ENCODE measurements at regions not wholly inside any gene's neighbourhood (a gene's known extent, or its start where the extent isn't known, plus 50 kb on each side); places are given as distances from the start of the nearest gene placed in this dataset.

DNA sequence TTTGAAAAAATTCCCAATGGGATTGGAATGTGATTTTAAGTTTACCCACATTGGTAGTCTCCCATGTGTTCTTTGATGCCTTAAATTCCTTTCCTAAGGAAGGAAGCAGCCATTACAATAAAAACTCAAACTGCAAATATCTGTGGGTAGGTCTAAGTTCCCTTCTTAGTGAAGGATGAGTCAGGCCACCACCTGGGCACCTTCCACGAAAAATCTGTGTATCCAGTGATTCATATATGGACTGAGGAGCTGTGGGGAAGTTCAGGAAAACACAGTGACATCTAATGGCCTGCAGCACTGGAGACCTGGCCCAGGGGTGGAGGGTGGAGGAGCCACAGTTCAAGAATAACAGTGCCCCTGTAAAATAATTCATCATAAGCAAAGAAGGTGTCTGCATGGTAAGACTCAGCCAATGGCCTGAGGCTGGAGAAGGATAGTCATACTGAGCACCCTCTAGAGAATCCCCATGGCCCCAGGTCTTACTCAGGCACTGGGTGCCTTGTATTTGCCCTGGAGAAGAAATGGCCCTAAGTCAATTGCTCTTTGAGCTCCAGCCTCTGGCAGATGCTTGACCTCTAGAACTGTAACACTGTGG is 248.6 kb downstream of the SP3 start:
- no peaks in the 10 kb centered on the region for H4K20me1 ChIP-seq (ENCODE audit: control insufficient read depth, insufficient read depth, low read depth, low read length)
- no peak for TF ChIP-seq EZH2phosphoT487 (IDR thresholded peaks at IDR 0.05; ENCODE audit: borderline replicate concordance, low read length)
- TF ChIP-seq, protein P1, sequence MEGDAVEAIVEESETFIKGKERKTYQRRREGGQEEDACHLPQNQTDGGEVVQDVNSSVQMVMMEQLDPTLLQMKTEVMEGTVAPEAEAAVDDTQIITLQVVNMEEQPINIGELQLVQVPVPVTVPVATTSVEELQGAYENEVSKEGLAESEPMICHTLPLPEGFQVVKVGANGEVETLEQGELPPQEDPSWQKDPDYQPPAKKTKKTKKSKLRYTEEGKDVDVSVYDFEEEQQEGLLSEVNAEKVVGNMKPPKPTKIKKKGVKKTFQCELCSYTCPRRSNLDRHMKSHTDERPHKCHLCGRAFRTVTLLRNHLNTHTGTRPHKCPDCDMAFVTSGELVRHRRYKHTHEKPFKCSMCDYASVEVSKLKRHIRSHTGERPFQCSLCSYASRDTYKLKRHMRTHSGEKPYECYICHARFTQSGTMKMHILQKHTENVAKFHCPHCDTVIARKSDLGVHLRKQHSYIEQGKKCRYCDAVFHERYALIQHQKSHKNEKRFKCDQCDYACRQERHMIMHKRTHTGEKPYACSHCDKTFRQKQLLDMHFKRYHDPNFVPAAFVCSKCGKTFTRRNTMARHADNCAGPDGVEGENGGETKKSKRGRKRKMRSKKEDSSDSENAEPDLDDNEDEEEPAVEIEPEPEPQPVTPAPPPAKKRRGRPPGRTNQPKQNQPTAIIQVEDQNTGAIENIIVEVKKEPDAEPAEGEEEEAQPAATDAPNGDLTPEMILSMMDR (IDR thresholded peaks at IDR 0.05; ENCODE audit: low read depth, low read length, poor library complexity, severe bottlenecking): no peak
- H3K4me3 ChIP-seq (ENCODE audit: low read length): no peak overlapping the region
- H3K79me2 ChIP-seq (ENCODE audit: control insufficient read depth, low read length): no peaks in the 10 kb centered on the region
- H3K4me2 ChIP-seq (ENCODE audit: low read length): no peak overlapping the region
- H3F3A ChIP-seq (ENCODE audit: control insufficient read depth, insufficient read depth): no peaks in the 10 kb centered on the region
- H3K4me1 ChIP-seq (ENCODE audit: control insufficient read depth, low read length): no peaks in the 10 kb centered on the region
- H3K27ac ChIP-seq (ENCODE audit: low read depth, low read length): no peak overlapping the region
- H3K9me3 ChIP-seq (ENCODE audit: control insufficient read depth, insufficient read depth, low read length): no peaks in the 10 kb centered on the region
- 0 out of 2 replicates have a peak, but pooled peaks cover 2% of the 10 kb centered on the region for H3K27me3 ChIP-seq (ENCODE audit: control insufficient read depth, low read length)
- H3K9me2 ChIP-seq (replicated peaks; ENCODE audit: control insufficient read depth, low read length): no peaks in the 10 kb centered on the region
- H3K36me3 ChIP-seq (ENCODE audit: control insufficient read depth, low read length): no peaks in the 10 kb centered on the region

DNA sequence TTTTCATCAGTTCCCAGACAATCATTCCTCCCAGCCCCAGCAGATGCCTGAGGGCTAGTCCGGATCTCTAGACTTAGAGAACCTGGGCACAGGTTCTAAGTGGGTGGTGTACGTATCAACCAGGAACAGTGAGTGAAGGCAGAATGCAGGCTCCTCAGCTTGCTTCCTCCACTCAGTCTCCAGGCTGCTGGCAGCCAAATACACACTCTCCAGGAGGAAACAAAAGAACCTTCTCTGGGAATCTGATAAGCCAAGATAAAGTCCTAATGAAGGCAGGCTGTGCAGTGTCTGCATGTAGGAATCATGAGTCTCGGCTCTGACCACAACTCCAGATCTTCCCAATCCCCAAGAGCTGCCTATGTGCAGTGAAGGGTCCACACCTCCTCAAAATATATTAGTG is 245.7 kb downstream of the SP3 start:
- H3K79me2 ChIP-seq (ENCODE audit: control insufficient read depth, low read length): no peaks in the 10 kb centered on the region
- no peaks in the 10 kb centered on the region for H3F3A ChIP-seq (ENCODE audit: control insufficient read depth, insufficient read depth)
- no peak overlapping the region for H3K27ac ChIP-seq (ENCODE audit: low read depth, low read length)
- H3K9me3 ChIP-seq (ENCODE audit: control insufficient read depth, insufficient read depth, low read length): no peaks in the 10 kb centered on the region
- H3K27me3 ChIP-seq (ENCODE audit: control insufficient read depth, low read length): peaks cover 8% of the 10 kb centered on the region; the same call in 1 of the 2 replicates
- no peak overlapping the region for H3K4me2 ChIP-seq (ENCODE audit: low read length)
- no peak overlapping the region for H3K4me3 ChIP-seq (ENCODE audit: low read length)
- H3K9me2 ChIP-seq (replicated peaks; ENCODE audit: control insufficient read depth, low read length): no peaks in the 10 kb centered on the region
- no peaks in the 10 kb centered on the region for H3K4me1 ChIP-seq (ENCODE audit: control insufficient read depth, low read length)
- H3K36me3 ChIP-seq (ENCODE audit: control insufficient read depth, low read length): no peaks in the 10 kb centered on the region
- TF ChIP-seq EZH2phosphoT487 (IDR thresholded peaks at IDR 0.05; ENCODE audit: borderline replicate concordance, low read length): no peak
- TF ChIP-seq, protein P1 (IDR thresholded peaks at IDR 0.05; ENCODE audit: low read depth, low read length, poor library complexity, severe bottlenecking): no peak
- H4K20me1 ChIP-seq (ENCODE audit: control insufficient read depth, insufficient read depth, low read depth, low read length): no peaks in the 10 kb centered on the region

DNA sequence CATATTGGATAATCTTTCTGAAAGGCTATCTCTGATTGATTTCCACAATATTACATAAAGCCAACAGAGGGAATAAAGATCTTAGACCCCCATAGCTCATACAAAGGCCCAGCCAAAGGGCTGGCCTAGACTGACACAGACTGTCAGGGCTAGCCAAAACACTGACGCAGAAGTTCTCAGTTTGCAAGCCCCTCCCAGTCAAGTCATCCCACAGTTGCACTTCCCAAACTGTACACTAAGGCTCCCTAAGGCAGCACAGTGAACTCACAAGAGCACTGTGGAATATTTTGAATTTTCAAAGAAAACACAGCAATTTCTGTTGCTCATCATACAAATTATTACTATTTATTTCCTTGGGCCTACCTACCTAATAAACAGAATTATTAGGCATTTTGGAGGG is 244.9 kb downstream of the SP3 start:
- no peaks in the 10 kb centered on the region for H3K9me3 ChIP-seq (ENCODE audit: control insufficient read depth, insufficient read depth, low read length)
- H3K27me3 ChIP-seq (ENCODE audit: control insufficient read depth, low read length): peaks cover 8% of the 10 kb centered on the region; the same call in 1 of the 2 replicates
- no peaks in the 10 kb centered on the region for H3K4me1 ChIP-seq (ENCODE audit: control insufficient read depth, low read length)
- no peaks in the 10 kb centered on the region for H3F3A ChIP-seq (ENCODE audit: control insufficient read depth, insufficient read depth)
- no peak overlapping the region for H3K27ac ChIP-seq (ENCODE audit: low read depth, low read length)
- TF ChIP-seq, protein P1 (IDR thresholded peaks at IDR 0.05; ENCODE audit: low read depth, low read length, poor library complexity, severe bottlenecking): no peak
- no peak for TF ChIP-seq EZH2phosphoT487 (IDR thresholded peaks at IDR 0.05; ENCODE audit: borderline replicate concordance, low read length)
- no peaks in the 10 kb centered on the region for H3K36me3 ChIP-seq (ENCODE audit: control insufficient read depth, low read length)
- H3K9me2 ChIP-seq (replicated peaks; ENCODE audit: control insufficient read depth, low read length): no peaks in the 10 kb centered on the region
- no peaks in the 10 kb centered on the region for H3K79me2 ChIP-seq (ENCODE audit: control insufficient read depth, low read length)
- H3K4me3 ChIP-seq (ENCODE audit: low read length): no peak overlapping the region
- H3K4me2 ChIP-seq (ENCODE audit: low read length): no peak overlapping the region
- H4K20me1 ChIP-seq (ENCODE audit: control insufficient read depth, insufficient read depth, low read depth, low read length): no peaks in the 10 kb centered on the region
